HG03565 (cell line): ENCODE measurements at regions not wholly inside any gene's neighbourhood (a gene's known extent, or its start where the extent isn't known, plus 50 kb on each side); places are given as distances from the start of the nearest gene placed in this dataset.
"Not testable (repeated sequence)": the region's sequence is repeated elsewhere in the genome, so short reads cannot be mapped to it uniquely, and the experiment has no call there.

ENCODE experiments used
- ATAC-seq: cut with Tn5 transposase; IDR thresholded peaks from one replicate; pipeline ENCODE4 v1.9.1; 2021; ENCODE audit warnings: mild to moderate bottlenecking, moderate library complexity; ENCODE audit not compliant: unreplicated experiment

GRCh38 chr6:15817100-15817499 lies 154.3 kb upstream of the DTNBP1 start:
- ATAC-seq, result no peak

DNA sequence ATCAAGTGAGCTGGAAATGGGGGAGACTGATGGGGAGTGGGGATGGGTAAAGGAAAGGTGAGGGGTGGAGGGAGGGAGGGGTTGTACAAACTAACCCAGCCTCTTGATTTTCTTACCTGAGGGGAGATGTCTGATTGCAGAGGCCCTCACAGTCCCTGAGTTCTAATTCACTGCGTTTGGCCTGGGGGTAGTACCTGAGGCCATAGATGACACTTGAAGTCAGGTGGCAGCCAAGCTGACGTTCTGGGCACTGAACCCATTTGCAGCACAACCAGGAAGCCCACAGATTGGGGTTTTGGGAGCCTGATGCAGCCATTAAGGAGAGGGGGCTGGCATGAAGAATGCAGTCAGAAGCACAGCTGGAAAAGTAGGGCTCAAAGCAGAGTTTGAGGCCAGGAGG lies 153.8 kb upstream of the DTNBP1 start:
- ATAC-seq, result no peak

GRCh38 chr6:15813698-15814097 lies 150.9 kb upstream of the DTNBP1 start:
- not testable (repeated sequence) for ATAC-seq

GRCh38 chr6:15811107-15811506 lies 148.3 kb upstream of the DTNBP1 start:
- ATAC-seq, result no peak

GRCh38 chr6:15810618-15811017 lies 147.8 kb upstream of the DTNBP1 start:
- no peak for ATAC-seq

- ATAC-seq, result no peak
Measured at GRCh38 chr6:15809367-15809766, 146.5 kb upstream of the DTNBP1 start.

GRCh38 chr6:15804164-15805154 lies 141.6 kb upstream of the DTNBP1 start:
- no peak for ATAC-seq

- no peak for ATAC-seq
Measured at GRCh38 chr6:15802466-15802865, 139.6 kb upstream of the DTNBP1 start.

DNA sequence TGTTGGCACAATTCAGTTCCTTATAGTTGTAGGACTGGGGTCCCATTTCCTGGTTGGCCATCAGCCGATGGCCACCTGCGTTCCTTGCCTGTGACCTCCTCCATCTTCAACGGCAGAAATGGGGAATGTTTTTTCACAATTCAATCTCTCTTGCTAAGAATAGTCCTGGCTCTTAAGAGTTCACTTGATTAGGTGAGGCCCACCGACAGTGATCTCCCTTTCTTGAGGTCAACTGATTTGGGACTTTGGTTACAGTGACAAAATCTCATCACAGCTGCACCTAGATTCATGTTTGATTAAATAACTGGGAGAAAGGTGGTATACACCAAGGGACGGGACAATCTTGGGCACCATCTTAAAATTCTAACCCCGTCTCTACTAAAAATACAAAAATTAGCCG lies 139.1 kb upstream of the DTNBP1 start:
- ATAC-seq, result no peak

GRCh38 chr6:15800841-15801617 lies 138.2 kb upstream of the DTNBP1 start:
- no peak for ATAC-seq

DNA sequence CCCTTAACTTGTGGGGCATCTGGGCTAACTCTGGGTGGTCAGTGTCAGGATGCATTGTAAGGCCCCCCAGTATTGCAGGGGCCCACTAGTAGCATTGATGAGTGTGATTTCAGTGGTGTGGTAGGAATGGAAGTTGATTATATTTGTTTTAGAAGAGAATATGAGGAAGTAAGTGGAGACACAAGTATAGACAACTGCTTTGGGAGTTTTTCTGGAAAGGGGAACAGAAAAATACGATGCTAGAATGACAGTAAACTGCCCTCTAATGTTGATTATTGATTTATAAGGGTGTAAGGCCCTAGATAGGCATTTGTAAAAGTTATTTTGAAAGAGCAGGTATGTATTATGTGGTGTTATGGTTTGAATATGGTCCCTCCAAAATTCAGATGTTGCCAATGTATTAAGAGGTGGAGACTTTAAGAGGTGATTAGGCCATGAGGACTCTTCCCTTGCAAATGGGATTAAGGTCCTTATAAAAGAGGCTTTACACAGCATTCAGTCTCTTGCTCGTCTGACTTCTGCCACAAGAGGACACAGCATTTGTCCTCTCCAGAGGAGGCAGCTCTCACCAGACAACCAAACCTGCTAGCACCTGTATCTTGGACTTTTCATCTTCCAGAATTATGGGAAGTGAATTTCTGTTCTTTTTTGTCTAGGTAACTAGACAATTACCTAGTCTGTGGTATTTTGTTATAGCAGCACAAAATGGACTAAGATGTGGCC lies 135.9 kb upstream of the DTNBP1 start:
- no peak for ATAC-seq

DNA sequence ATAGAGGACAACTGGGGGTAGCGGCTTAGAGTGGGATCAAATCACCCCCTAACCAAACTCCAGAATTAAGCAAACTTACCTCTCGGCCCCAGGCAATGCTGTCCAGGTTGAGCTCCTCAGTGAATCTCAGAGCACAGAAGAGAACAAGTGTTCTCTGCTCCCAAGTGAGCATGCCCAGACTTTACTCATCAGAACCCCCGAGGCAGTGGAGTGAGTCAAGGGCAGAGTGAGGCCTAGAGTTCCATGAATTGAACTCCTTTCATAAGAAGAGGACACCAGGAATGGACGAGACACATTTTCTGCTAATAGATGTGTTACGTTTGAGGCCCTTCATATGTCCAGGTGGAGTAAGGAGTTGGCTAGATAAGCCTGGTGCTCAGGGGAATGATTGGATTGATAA lies 134.0 kb upstream of the DTNBP1 start:
- no peak for ATAC-seq

DNA sequence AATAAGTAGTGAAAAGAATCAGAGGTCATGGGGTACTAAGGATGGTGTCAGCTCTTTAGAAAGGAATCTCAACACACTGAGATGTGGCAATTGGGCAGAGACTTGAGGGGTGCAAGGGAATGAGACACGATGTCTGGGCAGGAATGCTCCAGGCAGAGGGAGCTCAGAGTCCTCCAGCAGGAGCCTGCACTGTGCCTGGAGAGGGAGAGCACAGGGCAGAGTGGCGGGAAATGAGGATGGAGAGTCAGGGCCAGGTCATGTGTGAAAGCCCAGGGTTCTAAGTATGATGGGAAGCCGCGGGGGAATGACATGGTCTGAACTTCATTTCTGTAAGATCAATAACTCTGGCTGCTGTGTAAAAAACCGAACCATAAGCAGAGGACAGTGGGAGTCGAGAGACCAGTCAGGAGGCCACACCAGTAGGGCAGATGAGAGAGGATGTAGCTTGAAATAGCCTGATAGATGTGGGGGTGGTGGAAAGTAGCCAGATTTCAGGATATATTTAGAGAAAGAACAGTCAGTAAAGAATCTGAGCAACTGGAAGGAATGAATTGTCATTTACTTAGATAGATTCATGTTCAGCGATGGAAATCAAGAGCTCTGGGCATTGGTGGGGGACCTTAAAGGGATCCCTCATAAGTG lies 133.4 kb upstream of the DTNBP1 start:
- no peak for ATAC-seq

DNA sequence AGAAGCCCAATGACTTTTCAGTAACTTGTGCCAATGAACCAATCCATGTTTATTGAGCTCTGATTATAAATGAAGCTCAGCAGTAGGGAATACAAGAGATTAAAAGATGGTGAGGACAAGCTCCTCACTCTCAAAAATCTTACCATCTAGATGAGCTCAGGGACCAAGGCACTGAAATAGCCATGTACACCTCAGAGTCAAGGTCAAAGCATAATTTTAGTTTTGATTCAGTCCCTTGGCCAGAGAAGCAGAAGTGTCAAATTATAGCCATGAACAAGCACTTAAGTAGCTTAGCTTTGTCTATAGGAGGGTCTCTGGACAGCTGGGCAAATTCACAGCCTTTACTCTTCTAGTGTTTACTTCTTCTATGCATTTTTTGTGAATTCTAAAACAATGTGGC lies 131.0 kb upstream of the DTNBP1 start:
- no peak for ATAC-seq

- no peak for ATAC-seq
Measured at GRCh38 chr6:15793288-15793687, 130.5 kb upstream of the DTNBP1 start.

GRCh38 chr6:15792842-15793241 lies 130.0 kb upstream of the DTNBP1 start:
- ATAC-seq, result no peak

GRCh38 chr6:15791448-15792181 lies 128.8 kb upstream of the DTNBP1 start:
- ATAC-seq, result no peak

DNA sequence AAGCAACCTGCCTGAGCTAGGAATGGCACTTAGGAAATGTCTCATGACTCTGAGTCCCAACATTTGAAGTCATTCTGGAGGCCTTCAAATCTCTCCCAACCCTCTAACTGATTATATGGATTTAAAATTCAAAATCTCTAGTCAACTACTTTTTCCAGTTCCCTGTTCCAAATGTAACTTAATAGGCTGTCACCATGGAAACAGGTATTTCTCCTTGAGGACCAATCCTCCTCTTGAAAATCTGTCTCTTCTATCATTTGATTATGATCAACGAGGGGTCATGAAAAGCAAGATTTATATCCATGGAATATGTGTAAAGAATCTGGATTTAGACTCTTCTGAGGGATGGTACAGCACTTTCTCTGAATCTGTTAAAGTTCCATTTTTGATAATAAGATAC lies 127.3 kb upstream of the DTNBP1 start:
- ATAC-seq, result no peak

- ATAC-seq, result no peak
Measured at GRCh38 chr6:15786846-15787245, 124.0 kb upstream of the DTNBP1 start.

GRCh38 chr6:15783484-15783883 lies 120.7 kb upstream of the DTNBP1 start:
- ATAC-seq, result no peak
